IPS DF 19.7 (cell line): ENCODE measurements at regions not wholly inside any gene's neighbourhood (a gene's known extent, or its start where the extent isn't known, plus 50 kb on each side); places are given as distances from the start of the nearest gene placed in this dataset.

ENCODE experiments used
- DNase-seq: peaks from one replicate; pipeline ENCODE4 v3.0.0-alpha.2; 2013; ENCODE audit warnings: low read depth, low spot score

- DNase-seq: no peak
Measured at GRCh38 chr10:125217990-125218675, 57.8 kb upstream of the CTBP2 start.

DNA sequence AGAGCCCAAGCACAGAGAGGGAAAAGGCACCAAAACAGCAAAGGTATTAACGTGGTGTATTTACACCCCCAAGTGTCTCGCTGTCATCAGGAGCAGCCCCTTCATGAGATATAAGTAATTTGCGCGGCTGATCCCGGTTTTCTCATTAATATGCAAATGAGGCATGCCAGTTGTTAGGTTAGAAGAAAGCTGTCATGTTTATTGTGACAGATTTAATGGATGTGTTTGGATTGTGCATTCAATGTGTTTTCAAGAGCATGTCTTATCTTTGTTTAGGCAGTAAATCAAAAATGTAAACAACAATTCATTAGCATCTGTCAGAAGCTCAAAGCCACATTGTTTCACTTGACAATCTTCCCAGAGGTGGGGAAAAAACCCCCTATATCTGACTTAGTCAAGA is 56.5 kb upstream of the CTBP2 start:
- no peak for DNase-seq

- no peak for DNase-seq
Measured at GRCh38 chr10:125216309-125216708, 55.9 kb upstream of the CTBP2 start.

- DNase-seq: no peak
Measured at GRCh38 chr10:125214283-125214570, 53.9 kb upstream of the CTBP2 start.

GRCh38 chr10:125213541-125214282 is 53.3 kb upstream of the CTBP2 start:
- DNase-seq: no peak

DNA sequence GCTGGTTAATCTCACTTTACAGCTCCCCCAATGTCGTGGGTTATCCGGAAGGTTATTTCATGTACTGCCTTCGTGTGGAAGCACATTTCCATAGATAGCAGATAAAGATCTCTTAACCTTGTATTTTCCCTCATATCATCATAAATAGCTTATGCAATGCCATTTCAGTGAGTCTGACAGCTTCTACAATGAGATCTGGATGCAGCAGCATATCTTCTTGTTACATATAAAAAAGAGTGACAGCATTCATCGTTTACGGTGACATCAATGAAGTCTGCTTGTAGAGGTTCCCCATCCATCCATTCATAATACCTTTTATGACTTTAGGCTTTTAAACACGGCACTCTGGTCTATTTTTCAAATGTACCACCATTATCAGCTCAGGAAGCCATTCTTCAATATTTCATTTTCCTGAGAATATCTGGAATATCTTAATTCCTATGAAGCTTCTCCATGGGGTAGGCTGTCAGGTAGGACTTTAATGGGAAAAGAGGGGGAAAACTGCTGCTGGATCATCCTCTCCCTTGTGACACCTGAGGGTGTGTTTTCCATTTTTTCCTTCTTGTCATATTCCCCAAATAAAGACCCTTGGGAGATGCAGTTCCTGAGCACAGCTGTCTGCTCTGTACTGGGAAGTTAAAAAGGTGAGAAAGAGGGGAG is 51.9 kb upstream of the CTBP2 start:
- DNase-seq: no peak
